ENCODE measurements at regions not wholly inside any gene's neighbourhood (a gene's known extent, or its start where the extent isn't known, plus 50 kb on each side); places are given as distances from the start of the nearest gene placed in this dataset.

DNA sequence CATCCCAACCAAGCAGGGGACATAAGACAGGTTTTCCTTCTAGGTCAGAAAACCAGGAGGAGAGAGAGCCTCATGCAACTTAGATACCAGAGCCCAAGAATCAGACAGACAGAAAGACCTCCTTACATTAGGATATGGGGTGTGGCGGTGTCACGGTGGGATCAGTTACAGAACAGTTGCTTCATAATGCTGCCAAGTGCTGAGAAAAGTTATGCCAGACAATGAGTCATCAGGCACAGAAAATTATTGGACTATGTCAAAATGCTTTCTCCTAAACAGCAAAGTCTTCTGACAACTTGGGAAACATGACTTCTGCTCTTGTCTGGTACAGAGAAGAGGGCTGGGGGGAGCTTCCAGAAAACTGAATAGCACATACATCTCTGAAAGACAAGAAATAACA is 1120.2 kb upstream of the TMPRSS15 start:
- no peak for TF ChIP-seq EZH2 (IDR thresholded peaks at IDR 0.05; ENCODE audit: borderline replicate concordance, low read length)
- TF ChIP-seq, protein P1, sequence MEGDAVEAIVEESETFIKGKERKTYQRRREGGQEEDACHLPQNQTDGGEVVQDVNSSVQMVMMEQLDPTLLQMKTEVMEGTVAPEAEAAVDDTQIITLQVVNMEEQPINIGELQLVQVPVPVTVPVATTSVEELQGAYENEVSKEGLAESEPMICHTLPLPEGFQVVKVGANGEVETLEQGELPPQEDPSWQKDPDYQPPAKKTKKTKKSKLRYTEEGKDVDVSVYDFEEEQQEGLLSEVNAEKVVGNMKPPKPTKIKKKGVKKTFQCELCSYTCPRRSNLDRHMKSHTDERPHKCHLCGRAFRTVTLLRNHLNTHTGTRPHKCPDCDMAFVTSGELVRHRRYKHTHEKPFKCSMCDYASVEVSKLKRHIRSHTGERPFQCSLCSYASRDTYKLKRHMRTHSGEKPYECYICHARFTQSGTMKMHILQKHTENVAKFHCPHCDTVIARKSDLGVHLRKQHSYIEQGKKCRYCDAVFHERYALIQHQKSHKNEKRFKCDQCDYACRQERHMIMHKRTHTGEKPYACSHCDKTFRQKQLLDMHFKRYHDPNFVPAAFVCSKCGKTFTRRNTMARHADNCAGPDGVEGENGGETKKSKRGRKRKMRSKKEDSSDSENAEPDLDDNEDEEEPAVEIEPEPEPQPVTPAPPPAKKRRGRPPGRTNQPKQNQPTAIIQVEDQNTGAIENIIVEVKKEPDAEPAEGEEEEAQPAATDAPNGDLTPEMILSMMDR (conservative IDR thresholded peaks at IDR 0.05 in 1 of 2, IDR thresholded peaks at IDR 0.05 in 1 of 2; ENCODE audit: extremely low read depth in 1 of 2, insufficient read depth in 1 of 2, low read depth in 1 of 2, low read length in 2 of 2) = no peak

All from mammary epithelial cell (primary cell).